Endothelial cell of umbilical vein (primary cell): ENCODE measurements at regions not wholly inside any gene's neighbourhood (a gene's known extent, or its start where the extent isn't known, plus 50 kb on each side); places are given as distances from the start of the nearest gene placed in this dataset.

Experiments used
- BruUV-seq: library from RNA; stranded (reverse); fragments of 400-500 nt; replicated peaks from 2 replicates; lab custom pipeline; 2021; lab: Mats Ljungman, UMichigan
- CTCF ChIA-PET: fragments of 300-600, 350-600 bp; sonication (Branson Sonifier 250); formaldehyde crosslinking; loops from one replicate; lab custom pipeline; 2021; ENCODE audit warnings: antibody characterized with exemption, inconsistent platforms; lab: Charles Lee
- POLR2A ChIA-PET: fragments of 300-600, 350-600 bp; sonication (Branson Sonifier 250); formaldehyde crosslinking; loops from one replicate; lab custom pipeline; 2021; ENCODE audit warnings: antibody characterized with exemption, inconsistent platforms; lab: Charles Lee
- DNase-seq: peaks from one replicate; pipeline ENCODE4 v3.0.0-alpha.2; 2011; ENCODE audit warnings: low read depth, low spot score
- FAIRE-seq: peaks from 2 replicates; lab custom pipeline; 2011; peaks lifted over from hg19 to GRCh38; lab: Jason Lieb, UNC
- H2AFZ ChIP-seq: 2 replicates; pipeline ENCODE4 v1.6.0; 2012; ENCODE audit warnings: low read depth, low read length, control low read depth, inconsistent platforms
- H3K27ac ChIP-seq: 2 replicates; pipeline ENCODE4 v1.5.1; 2011; ENCODE audit warnings: low read depth, mild to moderate bottlenecking, control low read depth, low read length, moderate library complexity; ENCODE audit not compliant: insufficient read depth
- H3K27me3 ChIP-seq, 2 experiments: 2 replicates each; pipeline versions ENCODE4 v1.6.0 to v1.6.1; 2011; ENCODE audit warnings: low read length in 2 of 2, mixed read lengths in 1 of 2; ENCODE audit not compliant: control insufficient read depth in 2 of 2, insufficient read depth in 2 of 2
- H3K36me3 ChIP-seq, 2 experiments: 2 replicates in 1 of 2; 3 replicates in 1 of 2; pipeline ENCODE4 v1.5.1; 2011; ENCODE audit warnings: low read length in 2 of 2, mild to moderate bottlenecking in 1 of 2, moderate library complexity in 1 of 2; ENCODE audit not compliant: control insufficient read depth in 2 of 2, insufficient read depth in 2 of 2; ENCODE audit errors: extremely low read depth in 1 of 2
- H3K4me1 ChIP-seq: 3 replicates; pipeline ENCODE4 v1.5.1; 2011; ENCODE audit warnings: mild to moderate bottlenecking, low read length; ENCODE audit not compliant: control insufficient read depth, insufficient read depth; ENCODE audit errors: extremely low read depth
- H3K4me2 ChIP-seq: 2 replicates; pipeline ENCODE4 v1.6.1; 2011; ENCODE audit warnings: low read length, control low read depth, mixed read lengths; ENCODE audit not compliant: insufficient read depth
- H3K4me3 ChIP-seq, 3 experiments: fragments of 200-600 bp in 1 of 3; sonication (generic), shearing (Covaris generic) in 1 of 3; replicated peaks in 1 of 3; 2 replicates each; pipeline ENCODE4 v1.5.1; 2011 to 2016; ENCODE audit warnings: control low read depth in 3 of 3, low read length in 3 of 3, mild to moderate bottlenecking in 2 of 3, inconsistent platforms in 1 of 3, low read depth in 1 of 3, moderate library complexity in 1 of 3; ENCODE audit not compliant: insufficient read depth in 1 of 3
- H3K79me2 ChIP-seq: 2 replicates; pipeline ENCODE4 v1.6.0; 2012; ENCODE audit warnings: low read length, inconsistent platforms; ENCODE audit not compliant: control insufficient read depth, insufficient read depth
- H3K9ac ChIP-seq: replicated peaks from 2 replicates; pipeline ENCODE3; 2011; ENCODE audit warnings: low read length, control low read depth; ENCODE audit not compliant: insufficient read depth; ENCODE audit errors: extremely low read depth
- H3K9me1 ChIP-seq: replicated peaks from 3 replicates; pipeline ENCODE4 v1.6.0; 2011; ENCODE audit warnings: mild to moderate bottlenecking, low read length; ENCODE audit not compliant: control insufficient read depth, insufficient read depth; ENCODE audit errors: extremely low read depth
- H3K9me3 ChIP-seq: replicated peaks from 2 replicates; pipeline ENCODE4 v1.5.1; 2012; ENCODE audit warnings: low read length, inconsistent platforms; ENCODE audit not compliant: control insufficient read depth, insufficient read depth
- H4K20me1 ChIP-seq: replicated peaks from 2 replicates; pipeline ENCODE3; 2011; ENCODE audit warnings: mild to moderate bottlenecking, low read length; ENCODE audit not compliant: control insufficient read depth, insufficient read depth; ENCODE audit errors: extremely low read depth
- EZH2 ChIP-seq: IDR thresholded peaks from 2 replicates; pipeline ENCODE4 v1.6.1; 2012; ENCODE audit warnings: borderline replicate concordance, low read depth, mild to moderate bottlenecking, moderate library complexity, low read length, inconsistent platforms; ENCODE audit not compliant: severe bottlenecking
- FOS ChIP-seq: IDR thresholded peaks from 2 replicates; pipeline ENCODE4 v1.6.1; 2011; ENCODE audit warnings: mild to moderate bottlenecking, low read length, moderate library complexity, borderline replicate concordance; ENCODE audit not compliant: insufficient read depth
- GATA2 ChIP-seq: IDR thresholded peaks from 2 replicates; pipeline ENCODE4 v1.7.0; 2011; ENCODE audit warnings: low read depth, mild to moderate bottlenecking, moderate library complexity, mixed read lengths, low read length; ENCODE audit not compliant: insufficient read length, insufficient read depth
- JUN ChIP-seq: IDR thresholded peaks from 2 replicates; pipeline ENCODE4 v1.6.1; 2011; ENCODE audit warnings: borderline replicate concordance, low read depth; ENCODE audit not compliant: insufficient read length, insufficient read depth
- MAX ChIP-seq: IDR thresholded peaks from 2 replicates; pipeline ENCODE4 v1.6.1; 2011; ENCODE audit not compliant: insufficient read depth, insufficient read length
- MYC ChIP-seq: IDR thresholded peaks from one replicate; pipeline ENCODE4 v1.6.1; 2011; ENCODE audit warnings: mild to moderate bottlenecking, low read depth, low read length
- POLR2A ChIP-seq: IDR thresholded peaks from 2 replicates; pipeline ENCODE4 v1.6.1; 2012; ENCODE audit warnings: low read depth, mild to moderate bottlenecking, control low read depth, low read length
- POLR2AphosphoS5 ChIP-seq: IDR thresholded peaks from 2 replicates; pipeline ENCODE4 v1.6.1; 2012; ENCODE audit warnings: low read depth, mild to moderate bottlenecking, control low read depth, low read length, moderate library complexity; ENCODE audit not compliant: insufficient read depth
- dilution Hi-C: fragments of 300-500 bp; cut with MboI; formaldehyde crosslinking; loops from one replicate; pipeline ENCODE4 v1.15.0; 2019; ENCODE audit warnings: low sequenced_read_pairs; ENCODE audit not compliant: extremely low pct_ligation_motif_present
- intact Hi-C: fragments of 100-400 bp; cut with micrococcal nuclease; formaldehyde crosslinking; loops from one replicate; pipeline ENCODE4 v1.10.0; 2022
- TF ChIP-seq, protein P1 (sequence below), 2 donors: IDR thresholded peaks; 1 replicate in 1 of 2; 2 replicates in 1 of 2; pipeline ENCODE4 v1.5.1; 2011; ENCODE audit warnings: low read length in 2 of 2, mild to moderate bottlenecking in 2 of 2, moderate library complexity in 2 of 2, control low read depth in 1 of 2, inconsistent platforms in 1 of 2, low read depth in 1 of 2; ENCODE audit not compliant: insufficient read depth in 1 of 2; ENCODE audit errors: extremely low read depth in 1 of 2

DNA sequence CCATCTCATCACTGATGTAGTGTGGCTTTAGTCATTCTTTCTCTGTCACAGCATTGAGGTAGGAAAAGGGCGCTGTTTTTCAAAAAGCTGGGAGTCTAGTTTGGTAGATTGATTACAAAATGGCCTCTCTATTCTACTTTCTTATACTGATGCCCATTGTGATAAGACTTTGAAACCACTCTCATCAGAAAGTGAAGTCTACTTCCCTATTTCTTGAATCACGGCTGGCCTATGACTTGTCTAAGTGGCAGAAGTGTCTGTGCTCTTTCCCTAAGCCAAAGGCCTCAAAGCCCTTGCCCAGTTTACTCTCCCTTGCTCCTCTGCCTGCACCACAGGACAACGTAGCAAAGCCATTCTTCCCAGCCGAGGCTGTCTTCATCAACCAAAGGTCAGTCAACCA is 83.0 kb upstream of the IL33 start:
- FAIRE-seq (no peak), DNase-seq (no peak)
- Histone ChIP-seq H4K20me1 (no peaks in the 10 kb centered on the region), H3K27ac (no peak overlapping the region), H3K79me2 (no peaks in the 10 kb centered on the region), H3K4me1 (no peaks in the 10 kb centered on the region), H2AFZ (no peak overlapping the region), H3K27me3 (no peaks in the 10 kb centered on the region), H3K36me3 (no peaks in the 10 kb centered on the region), H3K4me3 (no peak overlapping the region), H3K9me3 (no peaks in the 10 kb centered on the region), H3K4me2 (no peak overlapping the region), H3K9ac (no peak overlapping the region), H3K9me1 (no peaks in the 10 kb centered on the region)
- BruUV-seq, result no TSS peak
- TF ChIP-seq POLR2A, result no peak
- no peak for TF ChIP-seq MAX
- dilution Hi-C loops (no loop called here), intact Hi-C loops (no loop called here)
- POLR2A ChIA-PET, result no interaction called here
- CTCF ChIA-PET, result no interaction called here

DNA sequence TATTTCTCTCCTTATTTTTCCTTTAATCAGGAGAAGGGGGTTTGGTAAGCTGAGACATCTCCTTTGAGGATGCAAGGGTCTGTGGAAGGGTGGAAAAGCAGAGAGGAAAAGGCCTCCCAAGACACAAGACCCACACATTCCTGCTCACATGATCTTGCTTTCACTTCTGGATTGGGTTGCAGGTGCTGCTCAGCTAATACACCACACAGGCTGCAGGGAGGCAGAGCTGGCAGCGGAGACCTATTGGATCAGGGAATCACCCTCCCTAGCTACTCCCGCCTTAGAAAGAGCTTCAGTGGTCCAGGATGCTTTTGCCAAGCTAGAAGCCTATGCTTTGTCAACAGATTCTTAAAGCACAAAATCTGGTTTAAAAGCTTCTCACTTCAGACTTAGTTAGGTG is 87.6 kb upstream of the IL33 start:
- Histone ChIP-seq H3K27me3 (no peaks in the 10 kb centered on the region), H4K20me1 (no peaks in the 10 kb centered on the region), H3K9ac (no peak overlapping the region), H3K27ac (no peak overlapping the region), H3K4me1 (no peaks in the 10 kb centered on the region), H3K4me2 (no peak overlapping the region), H3K4me3 (no peak overlapping the region), H3K9me3 (no peaks in the 10 kb centered on the region), H3K9me1 (no peaks in the 10 kb centered on the region), H3K36me3 (no peaks in the 10 kb centered on the region), H3K79me2 (no peaks in the 10 kb centered on the region), H2AFZ (no peak overlapping the region)
- BruUV-seq, result no TSS peak
- DNase-seq, result no peak
- POLR2A ChIA-PET, result no interaction called here
- intact Hi-C loops (no loop called here), dilution Hi-C loops (no loop called here)
- FAIRE-seq, result no peak
- TF ChIP-seq MAX (no peak), POLR2A (no peak), EZH2 (no peak), JUN (no peak), GATA2 (no peak), MYC (no peak), FOS (no peak), POLR2AphosphoS5 (no peak)
- TF ChIP-seq, protein P1, sequence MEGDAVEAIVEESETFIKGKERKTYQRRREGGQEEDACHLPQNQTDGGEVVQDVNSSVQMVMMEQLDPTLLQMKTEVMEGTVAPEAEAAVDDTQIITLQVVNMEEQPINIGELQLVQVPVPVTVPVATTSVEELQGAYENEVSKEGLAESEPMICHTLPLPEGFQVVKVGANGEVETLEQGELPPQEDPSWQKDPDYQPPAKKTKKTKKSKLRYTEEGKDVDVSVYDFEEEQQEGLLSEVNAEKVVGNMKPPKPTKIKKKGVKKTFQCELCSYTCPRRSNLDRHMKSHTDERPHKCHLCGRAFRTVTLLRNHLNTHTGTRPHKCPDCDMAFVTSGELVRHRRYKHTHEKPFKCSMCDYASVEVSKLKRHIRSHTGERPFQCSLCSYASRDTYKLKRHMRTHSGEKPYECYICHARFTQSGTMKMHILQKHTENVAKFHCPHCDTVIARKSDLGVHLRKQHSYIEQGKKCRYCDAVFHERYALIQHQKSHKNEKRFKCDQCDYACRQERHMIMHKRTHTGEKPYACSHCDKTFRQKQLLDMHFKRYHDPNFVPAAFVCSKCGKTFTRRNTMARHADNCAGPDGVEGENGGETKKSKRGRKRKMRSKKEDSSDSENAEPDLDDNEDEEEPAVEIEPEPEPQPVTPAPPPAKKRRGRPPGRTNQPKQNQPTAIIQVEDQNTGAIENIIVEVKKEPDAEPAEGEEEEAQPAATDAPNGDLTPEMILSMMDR (IDR thresholded peaks at IDR 0.05; ENCODE audit: extremely low read depth in 1 of 2, insufficient read depth in 1 of 2, low read depth in 1 of 2, low read length in 2 of 2), result no peak
- CTCF ChIA-PET, result interaction anchor here (1.3 to 2.3 kb wide), 4 partner anchors 10 to 178 kb away, joined by 3 to 7 read pairs (median 4); no protein-coding TSS in a partner anchor
